Ecto neural progenitor cell (in vitro differentiated cells): ENCODE measurements at regions not wholly inside any gene's neighbourhood (a gene's known extent, or its start where the extent isn't known, plus 50 kb on each side); places are given as distances from the start of the nearest gene placed in this dataset.
"Not testable (repeated sequence)": the region's sequence is repeated elsewhere in the genome, so short reads cannot be mapped to it uniquely, and the experiment has no call there.

Source experiments
- DNase-seq: peaks from one replicate; pipeline ENCODE4 v3.0.0-alpha.2; 2018; ENCODE audit warnings: low spot score

DNA sequence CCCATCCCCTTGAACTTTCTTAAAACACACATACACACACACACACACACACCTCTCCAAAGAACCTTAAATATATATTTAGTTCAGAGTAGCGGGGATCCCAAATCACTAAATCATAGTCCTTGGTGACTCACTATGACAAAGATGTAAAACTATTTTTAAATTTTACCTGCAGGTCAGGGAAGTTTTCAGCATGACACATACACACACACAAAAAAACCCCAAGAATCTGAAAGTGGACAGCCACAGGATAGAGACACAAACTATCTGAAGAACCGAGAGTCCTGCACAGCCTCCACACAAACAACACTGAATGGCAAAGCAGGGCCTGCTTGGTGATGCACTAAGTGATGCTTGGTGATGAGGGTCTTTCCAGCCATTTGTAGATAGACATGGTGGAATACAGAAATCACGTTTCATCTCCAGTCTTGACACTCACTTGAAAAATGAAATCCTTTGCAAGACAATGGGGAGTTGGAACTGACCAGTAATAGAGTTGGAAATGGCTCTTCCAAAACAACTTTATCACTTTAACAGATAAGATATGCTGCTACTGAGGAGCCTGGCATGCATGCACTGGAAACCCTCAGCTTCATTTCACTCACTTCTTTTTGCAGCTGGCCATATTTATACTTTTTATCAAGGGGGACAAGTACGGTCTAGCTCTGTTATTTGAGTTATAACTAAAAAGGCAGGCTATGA lies 307.3 kb downstream of the RAPGEF2 start:
- no peak for DNase-seq

DNA sequence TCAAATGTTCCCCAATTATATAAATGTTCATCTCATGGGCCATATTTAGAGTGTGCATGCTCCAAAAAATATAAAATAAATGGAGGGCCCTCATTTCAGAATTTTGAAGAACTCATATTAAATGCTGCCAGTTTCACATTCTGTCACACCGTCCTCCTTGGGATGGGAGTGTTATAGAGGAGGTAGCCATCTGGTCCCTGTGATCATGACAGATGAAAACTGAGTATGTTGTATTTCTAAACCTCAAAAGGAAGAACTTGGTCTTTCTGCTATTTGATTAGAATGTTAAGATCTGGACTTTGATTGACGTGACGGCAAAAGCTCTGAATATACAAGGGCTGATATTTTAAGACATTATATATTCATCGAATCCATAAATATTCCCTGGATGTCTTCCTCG lies 308.0 kb downstream of the RAPGEF2 start:
- no peak for DNase-seq

DNA sequence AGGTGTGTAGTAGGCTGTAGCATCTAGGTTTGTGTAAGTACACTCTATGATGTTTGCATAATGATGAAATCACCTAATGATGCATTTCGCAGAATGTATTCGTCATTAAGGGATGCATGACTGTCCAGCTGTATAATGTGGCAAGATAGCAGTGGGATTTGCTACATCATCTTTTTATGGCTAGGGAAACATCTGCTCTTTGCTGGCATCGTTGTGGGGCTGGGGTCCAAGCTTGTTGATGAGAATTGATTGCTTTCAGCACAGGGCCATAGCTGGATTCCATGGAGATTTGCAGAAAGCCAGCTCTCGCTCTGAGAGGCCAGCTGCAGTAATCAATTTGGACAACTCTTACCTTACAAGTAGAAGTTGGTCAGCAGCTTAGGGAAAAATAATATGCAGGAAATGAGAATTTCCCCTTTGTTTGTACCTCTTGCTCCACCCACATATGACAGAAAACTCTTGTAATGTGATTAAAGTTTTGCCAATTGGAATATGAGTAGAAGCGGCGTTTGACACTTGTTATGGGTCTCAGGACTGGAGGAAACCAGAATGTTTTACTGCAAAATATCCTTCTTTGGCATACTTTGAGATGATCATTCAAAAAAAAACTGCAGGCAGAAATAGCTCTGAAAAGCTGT lies 310.5 kb downstream of the RAPGEF2 start:
- no peak for DNase-seq

DNA sequence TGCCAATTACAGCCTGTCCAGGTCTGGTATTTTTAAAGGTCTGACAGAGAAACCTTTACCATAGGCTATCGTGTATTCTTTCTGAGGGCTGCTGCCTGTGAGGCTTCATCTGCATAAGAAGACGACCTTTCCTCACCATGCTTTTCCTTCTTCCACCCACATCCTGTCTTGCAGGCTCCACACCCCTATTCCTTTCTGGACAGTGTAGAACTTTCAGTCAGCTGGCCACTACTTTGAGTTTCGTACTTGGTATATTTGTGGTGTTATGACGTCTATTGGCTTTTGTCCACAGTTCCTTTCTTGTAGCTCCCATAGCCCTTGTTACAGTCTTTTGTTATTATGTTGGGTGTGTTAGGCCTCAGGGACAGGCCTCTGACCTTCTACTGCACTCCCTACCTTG lies 311.4 kb downstream of the RAPGEF2 start:
- DNase-seq, result no peak

DNA sequence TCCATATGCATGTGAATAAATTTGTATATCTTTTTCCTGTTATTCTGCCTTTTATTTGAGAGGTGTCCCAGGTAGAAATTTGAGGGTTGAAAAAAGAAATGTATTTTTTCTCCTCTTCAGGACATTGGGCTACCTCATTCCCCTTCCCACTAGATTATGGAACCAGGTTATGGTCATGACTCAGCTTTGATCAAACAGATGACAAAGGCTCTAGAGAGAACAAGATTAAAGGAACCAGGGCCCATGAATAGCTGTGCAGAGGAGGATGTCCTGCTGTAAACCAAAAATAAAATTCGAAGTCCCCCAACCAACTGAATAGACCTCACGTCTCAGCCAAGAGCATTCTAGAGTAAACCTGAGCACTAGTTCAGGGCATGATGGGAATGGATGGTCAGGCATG lies 313.2 kb downstream of the RAPGEF2 start:
- no peak for DNase-seq

DNA sequence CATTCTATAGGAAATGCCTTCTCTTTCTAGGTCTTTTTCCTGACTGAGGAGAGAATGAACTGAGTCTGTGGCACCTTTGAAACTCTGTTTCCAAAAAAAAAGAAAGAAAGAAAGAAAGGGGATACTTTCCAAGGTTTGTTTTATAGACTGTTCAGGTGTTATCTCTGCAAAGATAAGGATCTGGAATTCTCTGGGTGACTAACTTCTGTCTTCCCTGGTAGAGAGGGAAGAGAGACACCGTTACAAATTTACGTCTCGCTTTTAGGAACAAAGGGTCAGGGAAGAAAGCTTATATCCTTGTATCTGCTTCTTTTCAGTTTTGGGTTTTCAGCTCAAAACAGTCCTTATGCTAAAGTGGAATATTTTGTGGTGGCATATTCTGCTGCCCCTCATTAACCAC lies 314.1 kb downstream of the RAPGEF2 start:
- no peak for DNase-seq

DNA sequence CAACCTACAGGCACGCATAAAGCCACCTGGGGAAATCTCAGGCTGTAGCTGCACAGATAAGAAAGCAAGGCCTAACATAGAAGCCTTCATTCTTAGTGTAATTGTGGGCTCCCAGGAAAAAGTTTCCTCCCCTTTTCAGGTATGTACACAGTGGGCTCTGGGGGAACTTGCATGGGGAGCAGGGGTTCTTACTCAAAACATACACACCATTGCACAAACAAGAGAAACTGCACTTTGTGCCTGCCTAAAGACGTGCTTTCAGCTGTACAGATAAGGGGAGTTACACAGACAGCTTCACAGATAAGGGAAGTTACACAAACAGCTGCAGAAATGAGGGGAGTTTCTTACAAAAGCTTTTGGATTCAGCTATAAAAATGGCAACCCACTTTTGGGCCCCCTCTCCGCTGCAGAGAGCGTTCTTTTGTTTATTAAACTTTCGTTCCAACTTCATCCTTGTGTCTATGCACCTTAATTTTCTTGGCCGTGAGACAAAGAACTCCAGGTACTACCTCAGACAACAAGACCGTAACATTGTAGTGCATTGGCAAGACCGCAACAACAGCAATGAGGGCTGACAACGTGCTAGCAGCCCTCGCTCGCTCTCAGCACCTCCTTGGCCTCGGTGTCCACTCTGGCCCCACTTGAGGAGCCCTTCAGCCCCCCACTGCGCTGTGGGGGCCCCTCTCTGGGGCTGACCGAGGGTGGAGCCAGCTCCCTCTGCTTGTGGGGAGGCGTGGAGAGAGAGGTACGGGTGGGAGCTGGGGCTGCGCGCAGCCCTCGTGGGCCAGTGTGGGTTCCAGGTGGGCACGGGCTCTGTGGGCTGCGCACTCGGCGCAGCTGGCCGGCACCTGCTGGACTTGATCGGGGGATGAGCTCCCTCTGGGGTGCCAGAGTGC lies 317.5 kb downstream of the RAPGEF2 start:
- no peak for DNase-seq

DNA sequence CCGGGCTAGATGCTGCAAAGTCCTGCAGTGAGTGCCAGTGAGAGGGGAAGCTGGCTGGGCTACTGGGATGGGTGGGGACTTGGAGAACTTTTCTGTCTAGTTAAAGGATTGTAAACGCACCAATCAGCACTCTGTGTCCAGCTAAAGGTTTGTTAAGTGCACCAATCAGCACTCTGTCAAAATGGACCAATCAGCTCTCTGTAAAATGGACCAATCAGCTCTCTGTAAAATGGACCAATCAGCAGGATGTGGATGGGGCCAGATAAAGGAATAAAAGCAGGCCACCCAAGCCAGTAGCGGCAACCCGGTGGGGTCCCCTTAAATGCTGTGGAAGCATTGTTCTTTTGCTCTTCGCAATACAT lies 318.2 kb downstream of the RAPGEF2 start:
- DNase-seq, result not testable (repeated sequence)

DNA sequence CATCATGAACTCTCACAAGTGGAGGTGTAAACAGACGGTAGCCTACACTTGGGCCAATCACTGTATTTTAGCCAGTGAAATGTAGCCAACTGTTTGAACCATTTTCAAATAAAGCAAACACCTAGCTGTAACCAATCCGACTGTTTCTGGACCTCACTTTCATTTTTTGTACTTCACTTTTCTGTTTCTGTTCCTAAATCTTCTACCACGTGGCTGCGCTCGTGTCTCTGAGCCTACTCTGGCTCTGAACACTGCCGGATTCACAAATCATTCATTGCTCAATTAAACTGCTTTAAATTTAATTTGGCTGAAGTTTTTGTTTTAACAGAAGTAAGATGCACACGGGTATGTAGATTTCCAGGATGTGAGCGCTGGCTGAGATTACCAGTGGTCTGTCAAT lies 319.1 kb downstream of the RAPGEF2 start:
- DNase-seq, result no peak

DNA sequence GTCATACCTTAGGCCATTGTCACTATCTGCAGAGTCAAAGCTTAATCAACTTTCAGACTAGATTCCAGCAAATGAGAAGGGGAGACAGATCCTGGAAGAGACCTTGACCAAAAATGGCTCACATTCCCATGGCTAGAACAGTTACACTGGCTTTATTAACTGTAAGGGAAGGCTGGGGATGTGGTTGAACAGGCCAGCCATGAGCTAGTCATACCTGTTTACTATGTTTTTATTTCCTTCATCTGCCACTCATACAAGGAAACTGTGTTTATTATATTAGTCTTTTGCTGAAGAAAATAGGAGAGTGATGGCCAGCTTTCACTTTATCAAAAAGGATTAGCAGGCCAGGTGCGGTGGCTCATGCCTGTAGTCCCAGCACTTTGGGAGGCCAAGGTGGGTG lies 319.7 kb downstream of the RAPGEF2 start:
- no peak for DNase-seq

DNA sequence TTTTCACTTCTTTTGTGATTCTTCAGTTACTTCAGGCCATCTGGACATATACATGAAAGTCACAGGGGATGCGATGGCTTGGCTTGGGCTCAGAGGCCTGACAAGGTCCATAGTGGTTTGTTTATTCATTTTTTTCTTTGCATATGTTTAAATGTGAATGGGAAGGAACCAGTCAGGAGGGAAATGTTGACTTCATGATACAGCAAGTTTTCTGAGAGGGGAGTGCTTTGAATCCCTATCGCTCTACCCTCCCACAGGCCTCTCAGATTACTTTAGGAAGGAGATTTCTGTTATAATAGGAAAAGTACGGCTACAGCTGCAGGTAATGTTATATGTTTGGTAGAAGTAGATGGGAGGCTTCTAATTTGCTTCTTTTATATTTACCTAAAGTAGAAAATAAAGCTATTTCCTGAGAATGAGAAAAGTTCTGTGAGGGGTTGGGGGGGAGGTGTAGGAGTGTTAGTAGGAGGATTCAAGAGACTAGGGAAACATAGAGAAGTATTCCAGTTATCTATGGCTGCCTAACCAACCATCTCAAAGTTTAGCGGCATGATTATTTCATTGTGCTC lies 322.9 kb downstream of the RAPGEF2 start:
- no peak for DNase-seq

DNA sequence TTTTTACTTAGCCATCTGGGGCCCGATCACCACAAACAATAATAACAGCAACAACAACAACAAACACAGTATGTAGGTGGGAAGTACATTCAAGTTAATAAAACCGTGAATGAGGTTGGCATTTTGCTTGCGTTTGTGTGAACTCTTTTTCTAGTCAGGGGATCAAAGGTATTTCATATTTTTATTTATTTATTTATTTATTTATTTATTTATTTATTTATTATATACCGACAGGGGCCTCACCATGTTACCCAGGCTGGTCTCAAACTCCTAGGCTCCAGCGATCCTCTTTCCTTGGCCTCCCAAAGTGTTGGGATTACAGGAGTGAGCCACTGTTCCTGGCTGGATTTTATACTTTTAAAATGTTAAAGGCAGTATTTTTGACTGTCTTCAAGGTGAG lies 325.4 kb downstream of the RAPGEF2 start:
- no peak for DNase-seq

DNA sequence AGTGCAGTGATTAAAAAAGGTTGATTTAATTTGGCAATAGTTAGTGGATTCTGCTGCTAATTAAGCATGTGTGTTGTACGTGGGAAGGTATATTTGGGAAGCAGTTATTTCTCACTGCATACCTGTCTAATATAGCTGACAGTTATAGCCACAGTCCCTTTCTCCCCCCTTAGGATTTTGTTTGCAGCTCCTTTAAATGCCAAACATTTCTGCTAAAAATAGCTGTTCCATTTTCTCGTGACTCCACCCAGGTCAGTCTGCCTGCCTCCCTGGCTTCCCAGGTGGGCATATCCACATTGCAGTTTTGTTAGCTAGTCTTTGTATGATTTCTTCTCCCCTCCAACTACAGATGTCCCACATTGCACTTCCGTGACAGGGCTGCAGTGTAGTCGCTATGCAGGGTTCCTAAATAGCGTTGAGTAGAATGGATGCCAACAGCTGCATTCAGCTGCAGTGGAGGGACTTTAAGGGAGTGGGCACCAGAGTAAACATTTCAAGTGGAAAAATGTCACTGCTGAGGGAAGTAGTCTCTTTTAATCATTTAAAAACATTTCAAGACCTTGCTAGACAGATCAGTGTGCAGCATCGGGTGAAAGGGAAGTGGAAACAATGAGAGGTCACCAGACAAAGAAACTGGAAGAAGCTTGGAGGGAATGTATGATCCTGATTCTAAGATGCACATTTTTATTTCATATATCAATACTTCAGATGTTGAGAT lies 326.3 kb downstream of the RAPGEF2 start:
- DNase-seq, result no peak

DNA sequence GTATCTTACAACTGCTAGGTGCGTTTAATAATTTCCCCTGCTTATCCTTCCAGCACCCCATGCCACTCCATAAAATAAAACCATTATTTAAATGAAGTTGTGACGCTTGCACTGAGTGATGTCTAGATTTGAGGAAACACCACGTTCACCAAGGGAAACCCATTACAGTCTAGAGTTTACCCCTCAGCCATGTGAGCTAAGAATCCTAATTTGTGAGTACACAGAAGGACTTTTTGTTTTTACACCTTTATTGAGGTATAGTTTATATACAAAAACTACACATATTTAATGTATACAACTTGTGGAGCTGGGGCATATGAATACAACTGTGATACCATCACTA lies 326.8 kb downstream of the RAPGEF2 start:
- no peak for DNase-seq

DNA sequence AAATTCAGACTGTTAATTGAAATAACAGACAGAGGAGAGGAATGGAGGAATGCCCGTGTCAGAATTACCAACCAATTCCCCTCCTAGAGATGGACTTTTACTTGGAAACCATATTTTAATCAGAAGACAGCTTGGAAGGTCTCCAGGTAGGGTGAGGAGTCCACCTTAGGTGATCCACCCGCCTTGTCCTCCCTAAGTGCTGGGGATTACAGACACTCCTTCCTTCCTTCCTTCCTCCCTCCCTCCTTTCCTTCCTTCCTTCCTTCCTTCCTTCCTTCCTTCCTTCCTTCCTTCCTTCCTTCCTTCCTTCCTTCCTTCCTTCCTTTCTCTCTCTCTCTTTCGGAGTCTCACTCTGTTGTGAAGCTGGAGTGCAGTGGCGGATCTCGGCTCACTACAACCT lies 328.0 kb downstream of the RAPGEF2 start:
- DNase-seq, result no peak

DNA sequence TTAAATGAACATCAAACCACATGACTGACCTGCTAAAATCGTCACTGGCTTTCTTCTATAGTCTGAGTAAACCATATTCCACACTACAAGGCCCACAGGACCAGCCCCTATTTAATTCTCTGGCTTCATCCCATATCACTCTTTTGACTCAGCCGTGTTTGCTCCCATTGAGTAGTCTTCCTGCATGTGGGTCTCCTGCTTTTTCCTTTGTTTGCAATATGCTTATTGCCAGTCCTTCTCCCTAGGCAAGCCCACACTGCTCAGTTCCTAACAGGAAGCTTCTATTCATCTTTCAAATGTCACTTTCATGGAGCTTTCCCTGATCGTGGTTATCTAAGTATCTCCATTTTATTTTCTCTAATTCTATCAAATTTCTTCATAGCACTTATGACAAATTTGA lies 329.6 kb downstream of the RAPGEF2 start:
- DNase-seq, result no peak

DNA sequence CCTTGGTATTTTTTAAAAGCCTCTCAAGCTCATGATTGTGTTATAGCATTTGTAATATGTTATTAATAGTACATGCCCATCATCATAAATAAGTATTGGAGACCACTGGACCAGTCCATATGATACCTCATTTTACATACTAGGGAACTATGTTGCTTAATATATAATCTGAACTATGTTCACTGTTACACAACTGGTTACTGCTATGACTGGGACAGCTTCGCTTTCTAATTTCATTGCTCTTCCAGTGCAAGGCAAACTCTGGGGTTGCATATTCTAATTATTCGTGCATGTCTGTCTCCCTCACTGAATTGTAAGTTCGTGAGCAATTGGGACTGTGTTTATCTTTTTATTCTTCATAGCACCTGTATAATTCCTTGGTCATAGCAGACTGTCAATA lies 330.5 kb downstream of the RAPGEF2 start:
- no peak for DNase-seq

DNA sequence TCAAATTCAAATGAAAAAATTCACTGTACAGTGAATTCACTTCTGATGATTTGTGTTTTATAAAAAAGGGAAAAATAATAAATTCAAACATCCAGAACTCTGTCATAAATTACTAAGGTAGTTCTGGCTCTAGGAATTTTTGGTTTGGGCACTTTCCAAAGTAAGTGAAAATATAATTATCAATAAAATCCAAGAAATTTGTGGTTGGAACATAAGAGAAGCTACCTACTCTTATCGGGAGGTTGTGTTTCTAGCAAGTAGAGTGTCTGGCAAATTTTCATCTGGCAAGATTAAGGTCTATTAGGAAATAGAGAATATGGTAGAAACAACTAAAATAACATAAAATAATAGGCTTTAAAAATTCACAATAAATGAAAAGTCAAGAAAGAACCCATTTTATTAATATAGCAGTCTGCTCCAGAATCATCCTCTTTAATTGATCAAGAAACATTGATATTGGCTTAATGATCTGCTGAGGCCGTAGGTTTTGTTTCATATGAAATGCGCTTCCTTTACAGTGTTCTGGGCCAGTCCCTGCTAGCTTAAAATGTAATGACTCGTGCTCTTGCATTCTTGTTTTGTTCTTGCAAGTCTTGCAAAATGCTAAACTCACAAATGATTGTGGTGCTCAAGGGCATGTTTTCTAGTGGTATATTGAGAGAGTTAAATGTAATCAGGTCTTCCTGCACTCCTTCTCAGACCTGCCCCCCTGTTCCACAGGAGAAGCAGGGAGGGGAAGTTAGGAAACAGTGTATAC lies 331.4 kb downstream of the RAPGEF2 start:
- no peak for DNase-seq

DNA sequence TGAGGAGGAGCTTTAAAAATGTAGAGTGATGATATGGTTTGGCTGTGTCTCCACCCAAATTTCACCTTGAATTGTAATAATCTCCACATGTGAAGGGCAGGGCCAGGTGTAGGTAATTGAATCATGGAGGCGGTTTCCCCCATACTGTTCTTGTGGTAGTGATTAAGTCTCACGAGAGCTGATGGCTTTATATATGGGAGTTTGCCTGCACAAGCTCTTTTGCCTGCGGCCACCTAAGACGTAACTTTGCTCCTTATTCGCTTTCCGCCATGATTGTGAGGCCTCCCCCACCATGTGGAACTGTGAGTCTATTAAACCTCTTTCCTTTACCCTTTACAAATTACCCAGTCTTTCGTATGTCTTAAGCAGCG lies 332.0 kb downstream of the RAPGEF2 start:
- DNase-seq, result no peak

DNA sequence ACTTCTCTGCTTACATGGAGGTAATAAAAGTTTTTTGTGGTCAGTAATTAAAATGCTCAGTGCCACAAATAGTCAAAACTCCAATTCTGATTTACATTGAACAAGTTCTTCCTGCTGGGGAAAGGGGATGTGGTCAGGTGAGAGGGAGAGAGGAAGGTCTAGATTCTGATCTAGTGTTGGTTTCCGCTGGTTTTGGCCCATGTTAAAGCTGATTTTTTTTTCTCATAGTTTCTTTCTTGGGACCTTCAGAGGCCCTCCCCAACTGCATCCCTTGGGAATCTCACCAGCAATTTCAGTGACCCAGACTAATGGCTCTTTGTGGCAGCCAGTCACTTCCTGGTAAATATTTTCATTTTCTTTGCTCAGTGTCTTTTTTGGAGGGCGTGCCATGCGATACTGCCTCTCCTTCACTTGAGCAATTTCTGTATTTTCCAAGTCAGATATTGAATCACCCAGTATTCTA lies 332.7 kb downstream of the RAPGEF2 start:
- no peak for DNase-seq

DNA sequence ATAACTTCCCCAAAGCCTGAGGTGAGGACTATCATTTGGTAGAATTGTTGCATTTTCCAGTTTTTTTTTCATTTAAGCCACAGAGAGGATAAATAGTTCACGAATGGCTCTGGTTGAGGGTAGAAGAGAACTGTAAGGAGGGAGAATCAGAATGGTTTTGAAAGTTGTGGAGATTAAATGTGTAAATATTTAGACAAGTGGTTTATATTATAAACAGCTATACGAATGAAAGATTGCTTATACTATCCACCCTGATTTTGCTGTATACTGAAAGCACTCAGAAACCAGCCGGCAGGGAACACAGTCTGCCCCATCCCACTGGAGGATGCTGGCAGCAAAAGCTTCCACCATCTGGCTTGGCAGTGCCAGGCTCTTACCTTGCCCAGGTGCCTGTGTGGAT lies 341.1 kb downstream of the RAPGEF2 start:
- DNase-seq, result no peak

DNA sequence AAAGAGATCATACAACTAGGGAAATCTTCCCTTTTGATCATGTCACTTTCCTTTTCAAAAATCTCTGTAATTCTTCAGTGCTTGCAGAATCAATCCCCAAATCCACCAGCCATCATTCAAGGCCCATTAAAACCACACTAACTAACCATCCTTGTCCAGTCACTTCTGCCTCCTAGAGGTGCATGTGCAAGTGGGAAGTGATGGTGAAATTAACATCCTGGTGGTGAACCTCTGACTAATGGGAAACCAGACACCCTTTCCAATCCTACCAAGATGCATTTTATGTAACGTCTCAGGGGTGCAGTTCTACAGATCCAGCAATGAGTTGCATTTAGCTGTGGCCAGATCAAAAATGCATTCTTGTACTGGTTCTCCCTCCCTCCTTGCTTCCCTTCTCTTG lies 341.8 kb downstream of the RAPGEF2 start:
- DNase-seq, result no peak
